SK-N-SH (cell line): ENCODE measurements at regions not wholly inside any gene's neighbourhood (a gene's known extent, or its start where the extent isn't known, plus 50 kb on each side); places are given as distances from the start of the nearest gene placed in this dataset.

ENCODE experiments used
- CTCF ChIA-PET: fragments of 300-600, 350-600 bp; formaldehyde crosslinking; extraction: SDS; loops from one replicate; lab custom pipeline; 2021; lab: Yijun Ruan, JAX
- POLR2A ChIA-PET: fragments of 350-600 bp; sonication (Branson Sonifier 250); formaldehyde crosslinking; extraction: SDS; loops from one replicate; lab custom pipeline; 2020; ENCODE audit warnings: antibody characterized with exemption, inconsistent platforms; lab: Yijun Ruan, JAX
- DNase-seq: peaks from one replicate; pipeline ENCODE4 v3.0.0; 2012
- H2AFZ ChIP-seq: fragments of 200-600 bp; sonication (generic); 2 replicates; pipeline ENCODE4 v1.8.1; 2016; ENCODE audit warnings: antibody characterized with exemption, mild to moderate bottlenecking, low read depth
- H3F3A ChIP-seq: fragments of 200-600 bp; sonication (generic); replicated peaks from 2 replicates; pipeline ENCODE3; 2016; ENCODE audit warnings: antibody characterized with exemption, mild to moderate bottlenecking; ENCODE audit not compliant: insufficient read depth
- H3K27ac ChIP-seq, 2 experiments: fragments of 200-500 bp in 1 of 2; fragments of 200-600 bp in 1 of 2; sonication (Bioruptor generic) in 1 of 2; sonication (generic), shearing (Covaris generic) in 1 of 2; 2 replicates each; pipeline versions ENCODE4 v1.5.1 to v1.6.1; 2014 to 2016; ENCODE audit warnings: low read depth in 2 of 2, inconsistent platforms in 1 of 2, low read length in 1 of 2, mild to moderate bottlenecking in 1 of 2, mixed read lengths in 1 of 2
- H3K27me3 ChIP-seq: fragments of 200-600 bp; sonication (generic), shearing (Covaris generic); 2 replicates; pipeline ENCODE4 v1.6.1; 2016; ENCODE audit warnings: mixed run types; ENCODE audit not compliant: insufficient read depth
- H3K36me3 ChIP-seq, 2 experiments: fragments of 200-500 bp in 1 of 2; fragments of 200-600 bp in 1 of 2; sonication (Bioruptor generic) in 1 of 2; sonication (generic) in 1 of 2; replicated peaks in 1 of 2; 2 replicates each; pipeline versions ENCODE3 to v1.5.1; 2014 to 2016; ENCODE audit warnings: low read length in 1 of 2, mild to moderate bottlenecking in 1 of 2; ENCODE audit not compliant: insufficient read depth in 2 of 2, control insufficient read depth in 1 of 2
- H3K4me1 ChIP-seq, 2 experiments: fragments of 200-500 bp in 1 of 2; fragments of 200-600 bp in 1 of 2; sonication (Bioruptor generic) in 1 of 2; sonication (generic), shearing (Covaris generic) in 1 of 2; 2 replicates each; pipeline versions ENCODE4 v1.5.1 to v1.6.1; 2014 to 2016; ENCODE audit warnings: low read depth in 1 of 2, low read length in 1 of 2, mixed run types in 1 of 2; ENCODE audit not compliant: insufficient read depth in 2 of 2, control insufficient read depth in 1 of 2
- H3K4me2 ChIP-seq: fragments of 200-600 bp; sonication (generic), shearing (Covaris generic); 2 replicates; pipeline ENCODE4 v1.6.1; 2017; ENCODE audit warnings: mixed run types
- H3K4me3 ChIP-seq, 2 experiments: fragments of 200-500 bp in 1 of 2; fragments of 200-600 bp in 1 of 2; sonication (Bioruptor generic) in 1 of 2; sonication (generic), shearing (Covaris generic) in 1 of 2; 2 replicates each; pipeline versions ENCODE4 v1.5.1 to v1.8.1; 2014 to 2016; ENCODE audit warnings: low read depth in 2 of 2, inconsistent platforms in 1 of 2, low read length in 1 of 2, mild to moderate bottlenecking in 1 of 2, mixed read lengths in 1 of 2, moderate library complexity in 1 of 2
- H3K79me2 ChIP-seq: fragments of 200-600 bp; sonication (generic); 2 replicates; pipeline ENCODE4 v1.8.1; 2017; ENCODE audit warnings: mild to moderate bottlenecking; ENCODE audit not compliant: insufficient read depth
- H3K9ac ChIP-seq: fragments of 200-600 bp; sonication (generic); 2 replicates; pipeline ENCODE4 v1.6.1; 2017; ENCODE audit warnings: mixed run types
- H3K9me2 ChIP-seq: fragments of 200-600 bp; sonication (generic); 2 replicates; pipeline ENCODE4 v1.6.1; 2017; ENCODE audit warnings: mixed run types
- H3K9me3 ChIP-seq: fragments of 200-600 bp; sonication (generic); 2 replicates; pipeline ENCODE4 v1.6.1; 2017; ENCODE audit warnings: mixed run types, mild to moderate bottlenecking, moderate library complexity
- H4K20me1 ChIP-seq: fragments of 200-600 bp; sonication (generic); 2 replicates; pipeline ENCODE4 v1.6.1; 2017; ENCODE audit warnings: mild to moderate bottlenecking, mixed run types; ENCODE audit not compliant: insufficient read depth
- CHD2 ChIP-seq: fragments of 150-350 bp; IDR thresholded peaks from 2 replicates; pipeline ENCODE4 v1.6.1; 2018; ENCODE audit warnings: low read length; ENCODE audit not compliant: partially characterized antibody
- CTCF ChIP-seq: fragments of 200-600 bp; sonication (generic); IDR thresholded peaks from 2 replicates; pipeline ENCODE4 v1.6.1; 2017; ENCODE audit warnings: antibody characterized with exemption, mild to moderate bottlenecking, moderate library complexity
- ELF1 ChIP-seq: IDR thresholded peaks from 2 replicates; pipeline ENCODE4 v1.4.0; 2012
- EZH2phosphoT487 ChIP-seq: fragments of 200-600 bp; sonication (generic); IDR thresholded peaks from 2 replicates; pipeline ENCODE4 v1.6.1; 2017; ENCODE audit warnings: low read depth, mixed run types, mild to moderate bottlenecking, antibody characterized with exemption, moderate library complexity, borderline replicate concordance
- FOSL2 ChIP-seq: IDR thresholded peaks from 2 replicates; pipeline ENCODE4 v1.4.0; 2012; ENCODE audit warnings: low read depth, mild to moderate bottlenecking, moderate library complexity, borderline replicate concordance
- FOXM1 ChIP-seq: IDR thresholded peaks from 2 replicates; pipeline ENCODE4 v1.4.0; 2012; ENCODE audit warnings: low read depth, mild to moderate bottlenecking
- GABPA ChIP-seq: IDR thresholded peaks from 2 replicates; pipeline ENCODE4 v1.4.0; 2012; ENCODE audit warnings: low read depth, mild to moderate bottlenecking
- GATA2 ChIP-seq: sonication (generic); formaldehyde crosslinking; IDR thresholded peaks from 2 replicates; pipeline ENCODE4 v1.5.0; 2020; ENCODE audit warnings: mild to moderate bottlenecking, missing genetic modification reagents
- IRF3 ChIP-seq: fragments of 150-350 bp; IDR thresholded peaks from 2 replicates; pipeline ENCODE4 v1.6.1; 2016; ENCODE audit warnings: mild to moderate bottlenecking, low read depth, low read length
- JUND ChIP-seq: IDR thresholded peaks from 2 replicates; pipeline ENCODE4 v1.4.0; 2012
- MEF2A ChIP-seq: IDR thresholded peaks from 2 replicates; pipeline ENCODE4 v1.4.0; 2012; ENCODE audit warnings: low read depth, borderline replicate concordance
- NFIC ChIP-seq: IDR thresholded peaks from 2 replicates; pipeline ENCODE4 v1.4.0; 2012; ENCODE audit warnings: borderline replicate concordance
- NRF1 ChIP-seq: IDR thresholded peaks from 2 replicates; pipeline ENCODE4 v1.6.1; 2012; ENCODE audit warnings: low read depth, mild to moderate bottlenecking, low read length
- RAD21 ChIP-seq: IDR thresholded peaks from 2 replicates; pipeline ENCODE4 v1.6.1; 2012; ENCODE audit warnings: mild to moderate bottlenecking, low read length
- SMC3 ChIP-seq: IDR thresholded peaks from 2 replicates; pipeline ENCODE4 v1.6.1; 2012; ENCODE audit warnings: low read depth, low read length, improper control_type of control experiment
- TEAD4 ChIP-seq: IDR thresholded peaks from 2 replicates; pipeline ENCODE4 v1.4.0; 2012; ENCODE audit warnings: mild to moderate bottlenecking, borderline replicate concordance; ENCODE audit not compliant: insufficient read depth
- USF1 ChIP-seq: IDR thresholded peaks from 2 replicates; pipeline ENCODE4 v1.4.0; 2012; ENCODE audit warnings: low read depth, borderline replicate concordance
- USF2 ChIP-seq: fragments of 150-350 bp; IDR thresholded peaks from 2 replicates; pipeline ENCODE4 v1.6.1; 2017; ENCODE audit warnings: antibody characterized with exemption, low read length, low read depth, borderline replicate concordance
- YY1 ChIP-seq: IDR thresholded peaks from 2 replicates; pipeline ENCODE4 v1.4.0; 2012; ENCODE audit warnings: low read depth, mild to moderate bottlenecking
- ZBTB33 ChIP-seq: IDR thresholded peaks from 2 replicates; pipeline ENCODE4 v1.4.0; 2012; ENCODE audit warnings: low read depth, borderline replicate concordance
- WGBS: methylation state at CpG from one replicate; pipeline ENCODE4 v1.1.6; 2017; ENCODE audit warnings: low lambda C conversion rate; 5-methylcytosine and 5-hydroxymethylcytosine counted together

- DNase-seq, result no peak
- CTCF ChIA-PET, result interaction anchor here (1.2 kb wide), 1 partner anchor 72 kb away, joined by 3 read pairs; no protein-coding TSS in a partner anchor
- Histone ChIP-seq H3K4me3 (no peak overlapping the region), H3K9me2 (no peaks in the 10 kb centered on the region), H3K36me3 (no peaks in the 10 kb centered on the region), H3K9ac (no peak overlapping the region), H3F3A (no peaks in the 10 kb centered on the region), H3K4me2 (no peak overlapping the region), H3K27ac (no peak overlapping the region), H4K20me1 (no peaks in the 10 kb centered on the region), H3K79me2 (no peaks in the 10 kb centered on the region), H3K9me3 (no peaks in the 10 kb centered on the region), H2AFZ (no peak overlapping the region), H3K27me3 (no peaks in the 10 kb centered on the region), H3K4me1 (no peaks in the 10 kb centered on the region; a peak in 1 of 4 replicates)
- TF ChIP-seq MEF2A (no peak), NFIC (no peak), JUND (no peak), CTCF (no peak), ZBTB33 (no peak), FOXM1 (no peak), GABPA (no peak), YY1 (no peak), FOSL2 (no peak), EZH2phosphoT487 (no peak), USF1 (no peak), NRF1 (no peak), SMC3 (no peak), GATA2 (CRISPR knock-in tag) (no peak), RAD21 (no peak), TEAD4 (no peak), ELF1 (no peak)
- POLR2A ChIA-PET, result no interaction called here
- 94% methylated on average over 4 of the region's 4 CpGs for WGBS
These were observed 85.5 kb upstream of the ZSWIM2 start for GRCh38 chr2:186934420-186934819.

GRCh38 chr2:186927867-186928191, 78.9 kb upstream of the ZSWIM2 start:
- no peak overlapping the region for H3K4me3 ChIP-seq
- no peaks in the 10 kb centered on the region for H3F3A ChIP-seq
- no peaks in the 10 kb centered on the region for H4K20me1 ChIP-seq
- H3K9me2 ChIP-seq, result no peaks in the 10 kb centered on the region
- H3K79me2 ChIP-seq, result no peaks in the 10 kb centered on the region
- H3K36me3 ChIP-seq, result no peaks in the 10 kb centered on the region
- DNase-seq, result no peak
- CTCF ChIA-PET, result no interaction called here
- H3K4me1 ChIP-seq, result no peaks in the 10 kb centered on the region
- H3K9ac ChIP-seq, result no peak overlapping the region
- no peak overlapping the region for H3K4me2 ChIP-seq
- POLR2A ChIA-PET, result no interaction called here
- no peak overlapping the region for H2AFZ ChIP-seq
- no peak overlapping the region for H3K27ac ChIP-seq
- H3K27me3 ChIP-seq, result no peaks in the 10 kb centered on the region
- H3K9me3 ChIP-seq, result no peaks in the 10 kb centered on the region
- TF ChIP-seq GABPA (no peak), NRF1 (no peak), CHD2 (no peak), USF2 (no peak), IRF3 (no peak), CTCF (no peak), YY1 (no peak), FOSL2 (no peak), TEAD4 (no peak), RAD21 (no peak), JUND (no peak)
